Activated T-cell treated with anti-CD3 and anti-CD28 coated beads, Interleukin-2, amount 50 U/mL, for 4 hours (primary cell): ENCODE measurements at regions not wholly inside any gene's neighbourhood (a gene's known extent, or its start where the extent isn't known, plus 50 kb on each side); places are given as distances from the start of the nearest gene placed in this dataset.

Experiments
- ATAC-seq, 2 donors: fragments of 200-7000 bp; cut with Tn5 transposase; one replicate each; pipeline ENCODE4 v1.10.0; 2021
- DNase-seq: peaks from one replicate; pipeline ENCODE4 v3.0.0-alpha.2; 2020
- H3K27me3 Mint-ChIP-seq: one replicate; pipeline ENCODE4 v1.8.0; 2021; ENCODE audit warnings: low read depth, mixed read lengths
- H3K36me3 Mint-ChIP-seq: one replicate; pipeline ENCODE4 v1.8.0; 2022; ENCODE audit warnings: mixed read lengths; ENCODE audit not compliant: insufficient read depth
- H3K4me1 Mint-ChIP-seq: one replicate; pipeline ENCODE4 v1.8.0; 2021; ENCODE audit warnings: low read depth, mixed read lengths
- H3K4me3 Mint-ChIP-seq: one replicate; pipeline ENCODE4 v1.8.0; 2021; ENCODE audit warnings: mild to moderate bottlenecking, moderate library complexity, mixed read lengths
- H3K9me3 Mint-ChIP-seq: one replicate; pipeline ENCODE4 v1.8.0; 2021; ENCODE audit warnings: mixed read lengths

- Mint-ChIP-seq H3K4me3 (no peak overlapping the region), H3K27me3 (peaks cover 1% of the 10 kb centered on the region), H3K4me1 (no peaks in the 10 kb centered on the region), H3K36me3 (no peaks in the 10 kb centered on the region), H3K9me3 (peaks cover 3% of the 10 kb centered on the region)
- no peak for DNase-seq
- no peak for ATAC-seq
Measured at GRCh38 chr6:9089724-9090123, 654.4 kb upstream of the SLC35B3 start.

DNA sequence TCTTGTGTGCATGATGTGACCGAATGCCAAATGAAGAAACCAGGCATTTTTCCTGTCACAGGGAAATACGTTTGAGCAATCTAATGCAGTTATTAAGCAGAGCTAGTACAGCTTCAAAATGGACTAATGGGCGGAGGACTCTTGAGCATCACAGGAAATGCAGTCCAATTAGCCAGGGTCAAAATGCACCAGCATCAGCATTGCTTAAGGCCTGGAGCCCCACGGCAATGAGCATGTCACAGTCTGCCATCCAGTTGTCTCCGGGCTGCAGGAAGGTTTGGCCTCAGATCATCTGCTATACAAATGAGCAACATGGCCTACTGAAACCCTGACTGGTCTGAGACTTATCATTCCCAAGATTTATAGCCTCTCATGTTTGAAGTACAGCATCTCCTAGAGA lies 652.1 kb upstream of the SLC35B3 start:
- Mint-ChIP-seq H3K9me3 (peaks cover 3% of the 10 kb centered on the region), H3K27me3 (peaks cover 1% of the 10 kb centered on the region), H3K36me3 (no peaks in the 10 kb centered on the region), H3K4me1 (no peaks in the 10 kb centered on the region), H3K4me3 (no peak overlapping the region)
- no peak for ATAC-seq
- no peak for DNase-seq

DNA sequence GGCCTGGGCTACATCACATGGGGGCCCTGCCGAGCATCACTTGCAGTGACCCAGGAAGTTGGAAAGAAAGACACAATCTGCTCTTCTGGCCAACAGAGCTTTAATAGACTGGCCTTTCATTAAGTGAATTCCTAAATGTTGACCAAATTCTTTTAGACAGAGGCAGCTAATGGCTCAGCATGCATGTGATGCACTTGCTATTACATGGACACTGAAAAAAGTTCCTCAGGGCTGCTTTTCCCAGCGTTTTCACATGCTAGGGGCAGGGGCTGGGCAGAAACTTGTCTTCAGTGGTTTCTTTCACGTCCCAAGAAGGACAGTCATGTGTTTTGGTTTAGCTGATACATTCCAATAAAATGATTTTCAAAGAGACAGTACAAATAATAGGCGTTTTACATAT lies 651.0 kb upstream of the SLC35B3 start:
- DNase-seq (no peak), ATAC-seq (no peak)
- Mint-ChIP-seq H3K9me3 (peaks cover 3% of the 10 kb centered on the region), H3K27me3 (peaks cover 1% of the 10 kb centered on the region), H3K36me3 (no peaks in the 10 kb centered on the region), H3K4me1 (no peaks in the 10 kb centered on the region), H3K4me3 (no peak overlapping the region)

DNA sequence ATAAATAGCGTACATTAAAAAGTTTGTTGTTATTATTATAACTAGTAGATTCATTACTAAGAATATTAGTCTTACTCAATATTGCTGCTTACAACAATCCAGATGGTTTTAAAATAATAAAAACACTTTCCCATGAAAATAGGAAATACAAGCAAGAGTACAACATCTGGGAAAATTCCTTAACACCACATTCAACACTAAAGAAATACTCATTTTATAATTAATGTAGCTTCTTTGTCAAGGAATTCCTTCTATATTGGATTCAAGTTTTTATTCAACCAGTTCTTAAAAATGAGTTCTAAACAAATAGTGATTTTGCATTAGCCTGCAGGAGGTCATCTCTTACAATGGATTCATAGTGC lies 650.3 kb upstream of the SLC35B3 start:
- Mint-ChIP-seq H3K4me3 (no peak overlapping the region), H3K9me3 (peaks cover 3% of the 10 kb centered on the region), H3K4me1 (no peaks in the 10 kb centered on the region), H3K27me3 (peaks cover 1% of the 10 kb centered on the region), H3K36me3 (no peaks in the 10 kb centered on the region)
- no peak for ATAC-seq
- DNase-seq: no peak

DNA sequence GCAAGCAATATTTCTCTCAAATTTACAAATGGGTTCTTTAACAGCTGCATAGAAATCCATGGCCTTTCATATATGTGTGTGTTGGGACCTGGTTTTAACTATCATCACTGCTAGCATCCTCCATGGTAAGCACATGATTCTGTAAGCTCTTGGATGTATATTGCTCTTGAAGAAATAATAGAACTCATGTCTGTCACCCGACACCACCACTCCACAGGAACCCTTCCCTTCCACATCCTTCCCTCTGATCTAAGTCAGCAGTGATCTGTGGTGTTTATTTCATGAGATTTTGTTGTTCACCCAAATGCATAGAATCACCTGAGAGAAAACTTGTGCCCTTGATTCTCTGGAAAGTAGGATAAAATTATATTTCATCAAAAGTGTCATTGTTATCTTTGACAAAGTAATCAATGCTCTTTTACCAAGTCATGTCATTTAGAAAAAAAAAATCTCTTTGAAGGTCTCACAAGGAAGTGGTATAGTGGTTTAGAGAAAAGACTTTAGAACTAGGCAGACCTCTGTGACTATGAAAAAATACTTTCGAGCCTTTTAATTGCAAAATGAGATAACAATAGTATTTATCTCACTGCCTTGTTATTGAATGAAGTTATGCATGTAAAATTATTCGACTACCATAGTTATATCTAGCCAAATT lies 649.8 kb upstream of the SLC35B3 start:
- no peaks in the 10 kb centered on the region for H3K4me1 Mint-ChIP-seq
- H3K27me3 Mint-ChIP-seq: peaks cover 1% of the 10 kb centered on the region
- peaks cover 3% of the 10 kb centered on the region for H3K9me3 Mint-ChIP-seq
- no peak overlapping the region for H3K4me3 Mint-ChIP-seq
- H3K36me3 Mint-ChIP-seq: no peaks in the 10 kb centered on the region
- DNase-seq: no peak
- no peak for ATAC-seq

DNA sequence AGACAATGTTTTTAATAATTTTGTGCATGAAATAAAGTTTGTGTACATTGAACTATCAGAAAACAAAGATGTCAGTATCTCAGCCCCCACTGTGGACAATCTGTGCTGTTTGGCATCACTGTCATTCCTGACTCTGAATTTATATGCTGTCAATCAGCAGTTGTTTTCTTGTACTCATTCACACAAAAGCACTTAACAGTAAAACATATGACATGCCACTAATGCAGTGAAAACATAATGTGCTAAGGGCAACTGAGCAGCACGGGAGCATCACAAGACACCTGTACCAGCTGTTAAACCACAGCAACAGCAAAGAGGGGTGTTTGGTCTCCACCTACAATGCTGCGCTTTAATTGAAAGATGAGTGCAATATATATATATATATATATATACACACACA lies 647.8 kb upstream of the SLC35B3 start:
- H3K9me3 Mint-ChIP-seq: peaks cover under 1% of the 10 kb centered on the region

DNA sequence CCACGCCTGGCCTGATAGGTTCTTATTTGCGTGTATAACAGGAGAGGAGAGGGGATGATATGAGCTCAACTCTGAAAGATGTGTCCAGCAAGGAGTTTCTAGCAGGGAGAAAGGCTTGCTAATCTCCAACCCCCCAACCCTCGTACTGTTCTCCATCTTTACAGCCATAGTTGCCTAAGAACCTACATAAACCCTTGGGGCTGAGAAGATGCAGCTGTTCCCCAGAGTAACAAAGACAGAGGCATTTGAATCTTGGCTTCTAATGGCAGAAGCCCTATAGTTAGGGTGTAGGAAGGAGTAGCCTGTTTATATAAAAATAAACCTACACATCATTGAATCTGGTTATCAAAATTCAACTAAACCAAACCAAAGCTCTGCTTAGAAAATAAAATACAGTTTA lies 631.4 kb upstream of the SLC35B3 start:
- Mint-ChIP-seq H3K36me3 (no peaks in the 10 kb centered on the region), H3K27me3 (no peaks in the 10 kb centered on the region), H3K9me3 (peaks cover 3% of the 10 kb centered on the region), H3K4me3 (no peak overlapping the region), H3K4me1 (no peaks in the 10 kb centered on the region)
- DNase-seq (no peak), ATAC-seq (no peak)

More for the DNA sequence above, 647.8 kb upstream of the SLC35B3 start:
- ATAC-seq (no peak), DNase-seq (no peak)
- Mint-ChIP-seq H3K4me3 (no peak overlapping the region), H3K36me3 (no peaks in the 10 kb centered on the region), H3K4me1 (no peaks in the 10 kb centered on the region), H3K27me3 (peaks cover 1% of the 10 kb centered on the region)

DNA sequence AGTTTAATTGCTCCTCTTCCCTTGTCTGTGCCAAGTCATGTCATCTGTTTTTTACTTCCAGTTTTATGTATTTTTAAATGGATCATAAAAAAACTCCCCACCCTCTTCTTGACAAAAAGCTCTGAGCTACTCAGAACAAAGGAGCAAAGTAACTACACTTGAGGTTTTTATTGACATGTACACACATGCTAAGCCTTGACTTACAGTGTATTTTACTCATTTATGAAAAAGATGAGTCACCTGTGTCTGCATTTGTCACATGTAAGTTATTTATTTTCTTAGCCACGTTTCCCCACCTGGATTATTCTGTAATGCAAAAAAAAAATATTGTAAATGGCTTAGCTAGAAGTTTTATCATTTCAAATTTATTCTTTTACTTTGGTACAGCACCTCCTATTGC lies 628.8 kb upstream of the SLC35B3 start:
- peaks cover 7% of the 10 kb centered on the region for H3K9me3 Mint-ChIP-seq
- no peaks in the 10 kb centered on the region for H3K4me1 Mint-ChIP-seq
- H3K27me3 Mint-ChIP-seq: no peaks in the 10 kb centered on the region
- no peak for DNase-seq
- no peak for ATAC-seq
- H3K36me3 Mint-ChIP-seq: no peaks in the 10 kb centered on the region
- H3K4me3 Mint-ChIP-seq: no peak overlapping the region

DNA sequence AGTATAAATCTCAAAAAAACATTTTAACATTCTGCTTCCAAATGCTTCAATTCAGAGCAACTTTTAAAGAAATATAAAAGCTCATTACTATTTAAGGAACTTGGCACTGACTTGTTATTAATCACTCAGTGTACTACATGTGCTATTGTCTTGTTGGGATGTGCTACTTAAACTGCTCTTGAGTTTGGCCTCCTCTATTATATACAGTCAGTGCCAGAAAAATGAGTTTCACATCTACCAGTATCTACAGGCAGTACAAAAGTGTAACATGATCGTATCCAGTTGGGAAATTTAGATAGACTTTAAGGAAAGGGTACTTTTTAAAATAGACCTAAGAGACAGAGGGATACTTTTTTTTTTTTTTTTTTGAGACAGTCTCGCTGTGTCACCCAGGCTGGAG lies 627.3 kb upstream of the SLC35B3 start:
- H3K9me3 Mint-ChIP-seq: peaks cover 7% of the 10 kb centered on the region
- ATAC-seq (no peak), DNase-seq (no peak)
- no peaks in the 10 kb centered on the region for H3K4me1 Mint-ChIP-seq
- no peak overlapping the region for H3K4me3 Mint-ChIP-seq
- no peaks in the 10 kb centered on the region for H3K36me3 Mint-ChIP-seq
- no peaks in the 10 kb centered on the region for H3K27me3 Mint-ChIP-seq

DNA sequence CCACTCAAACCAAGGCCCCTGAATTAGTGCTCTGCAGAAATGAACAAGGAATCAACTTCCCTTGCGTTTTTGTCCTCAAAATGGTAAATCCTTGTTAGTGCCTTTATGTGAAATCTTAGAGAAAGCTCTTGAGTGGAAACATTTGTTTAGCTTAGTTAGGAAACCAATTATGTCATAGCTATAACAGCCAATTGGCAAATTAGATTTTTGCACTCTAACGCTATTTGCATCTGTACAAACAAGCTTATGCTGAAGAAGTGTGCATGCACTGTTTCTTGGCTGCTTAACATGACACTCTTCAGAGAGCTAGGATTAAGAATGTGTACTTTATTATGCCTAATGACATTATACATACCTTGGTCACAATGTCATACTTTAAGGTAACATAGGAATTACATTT lies 622.6 kb upstream of the SLC35B3 start:
- H3K36me3 Mint-ChIP-seq: no peaks in the 10 kb centered on the region
- no peaks in the 10 kb centered on the region for H3K4me1 Mint-ChIP-seq
- peaks cover 7% of the 10 kb centered on the region for H3K9me3 Mint-ChIP-seq
- H3K27me3 Mint-ChIP-seq: no peaks in the 10 kb centered on the region
- no peak for ATAC-seq
- no peak for DNase-seq
- no peak overlapping the region for H3K4me3 Mint-ChIP-seq

DNA sequence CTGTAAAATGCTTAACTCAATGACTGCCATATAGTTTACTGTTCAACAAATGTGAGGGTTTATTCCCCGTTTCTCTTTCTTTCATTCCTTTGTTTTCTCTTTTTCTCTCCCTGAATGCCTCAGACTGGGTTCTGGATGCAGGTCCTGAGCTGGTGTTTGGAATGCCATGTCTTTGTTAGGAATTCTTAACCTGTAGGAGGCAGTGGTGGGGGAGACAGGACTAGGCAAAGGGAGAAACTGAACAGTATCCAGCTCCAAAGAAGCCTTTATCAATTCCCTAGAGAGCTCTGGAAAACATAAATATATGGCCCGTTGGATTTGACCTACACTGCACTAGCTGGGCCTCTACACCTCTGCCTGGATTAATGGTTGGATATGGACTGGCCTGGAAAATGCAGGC lies 621.2 kb upstream of the SLC35B3 start:
- Mint-ChIP-seq H3K27me3 (no peaks in the 10 kb centered on the region), H3K4me1 (no peaks in the 10 kb centered on the region), H3K4me3 (no peak overlapping the region), H3K36me3 (no peaks in the 10 kb centered on the region), H3K9me3 (peaks cover 3% of the 10 kb centered on the region)
- no peak for ATAC-seq
- no peak for DNase-seq

GRCh38 chr6:9044426-9044825 lies 609.1 kb upstream of the SLC35B3 start:
- DNase-seq: no peak
- no peak for ATAC-seq

GRCh38 chr6:9040718-9041117 lies 605.4 kb upstream of the SLC35B3 start:
- Mint-ChIP-seq H3K27me3 (no peaks in the 10 kb centered on the region), H3K36me3 (no peaks in the 10 kb centered on the region)

More at GRCh38 chr6:9044426-9044825, 609.1 kb upstream of the SLC35B3 start:
- H3K36me3 Mint-ChIP-seq: no peaks in the 10 kb centered on the region
- peaks cover 3% of the 10 kb centered on the region for H3K9me3 Mint-ChIP-seq
- H3K4me1 Mint-ChIP-seq: no peaks in the 10 kb centered on the region
- no peaks in the 10 kb centered on the region for H3K27me3 Mint-ChIP-seq
- H3K4me3 Mint-ChIP-seq: no peak overlapping the region

DNA sequence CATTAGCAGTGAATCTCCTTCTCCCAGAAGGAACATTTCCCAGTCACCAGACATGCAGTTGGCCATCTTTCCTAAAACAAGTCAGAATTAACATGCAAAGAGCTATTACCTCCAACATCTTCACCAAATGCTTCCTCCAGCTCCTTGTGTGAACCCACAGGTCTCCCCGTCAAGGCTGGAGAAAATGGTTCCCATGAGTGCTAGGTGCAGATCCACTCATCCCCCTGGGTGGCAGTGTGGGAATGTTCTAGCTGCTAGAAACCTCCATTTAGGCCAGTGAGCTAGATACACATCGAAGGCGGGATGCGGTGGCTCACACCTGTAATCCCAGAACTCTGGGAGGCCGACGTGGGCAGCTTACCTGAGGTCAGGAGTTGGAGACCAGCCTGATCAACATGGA lies 603.9 kb upstream of the SLC35B3 start:
- Mint-ChIP-seq H3K4me1 (no peaks in the 10 kb centered on the region), H3K4me3 (no peak overlapping the region), H3K27me3 (no peaks in the 10 kb centered on the region), H3K9me3 (peaks cover 3% of the 10 kb centered on the region), H3K36me3 (no peaks in the 10 kb centered on the region)
- ATAC-seq (no peak), DNase-seq (no peak)

More at GRCh38 chr6:9040718-9041117, 605.4 kb upstream of the SLC35B3 start:
- no peaks in the 10 kb centered on the region for H3K4me1 Mint-ChIP-seq
- H3K4me3 Mint-ChIP-seq: no peak overlapping the region
- H3K9me3 Mint-ChIP-seq: peaks cover 3% of the 10 kb centered on the region
- no peak for DNase-seq
- no peak for ATAC-seq

- Mint-ChIP-seq H3K27me3 (no peaks in the 10 kb centered on the region), H3K36me3 (no peaks in the 10 kb centered on the region), H3K4me1 (peaks cover 3% of the 10 kb centered on the region), H3K9me3 (peaks cover 6% of the 10 kb centered on the region), H3K4me3 (no peak overlapping the region)
- no peak for ATAC-seq
- DNase-seq: no peak
Measured at GRCh38 chr6:9028086-9028485, 592.7 kb upstream of the SLC35B3 start.
